GM13976 (cell line): ENCODE measurements at regions not wholly inside any gene's neighbourhood (a gene's known extent, or its start where the extent isn't known, plus 50 kb on each side); places are given as distances from the start of the nearest gene placed in this dataset.
A peak's percentile ranks its signal among the peaks of the same experiment; 100 is the strongest.

Experiments
- DNase-seq: peaks from one replicate; pipeline ENCODE4 v3.0.0; 2012; ENCODE audit warnings: low spot score
- CTCF ChIP-seq: IDR thresholded peaks from 2 replicates; pipeline ENCODE4 v1.5.1; 2012; ENCODE audit warnings: borderline replicate concordance, mild to moderate bottlenecking; ENCODE audit not compliant: insufficient read depth; ENCODE audit errors: extremely low read depth, missing control alignments, control extremely low read depth
- in situ Hi-C: fragments of 300-500 bp; cut with MboI; formaldehyde crosslinking; loops from one replicate; pipeline ENCODE4 v1.12.0; 2022; ENCODE audit warnings: low sequenced_read_pairs, mixed read lengths, inconsistent platforms; ENCODE audit not compliant: unreplicated experiment

GRCh38 chr2:126527836-126528490, 128.0 kb upstream of the GYPC start:
- peak; percentile 51 for TF ChIP-seq CTCF
- in situ Hi-C loops, result loop anchor here (25.0 kb wide), 1 partner anchor 234 kb away; no protein-coding TSS in a partner anchor
- peak; percentile 45 for DNase-seq

GRCh38 chr2:126531029-126531428, 124.9 kb upstream of the GYPC start:
- in situ Hi-C loops, result loop anchor here (25.0 kb wide), 1 partner anchor 231 kb away; no protein-coding TSS in a partner anchor
- no peak for TF ChIP-seq CTCF
- no peak for DNase-seq

- TF ChIP-seq CTCF, result no peak
- in situ Hi-C loops, result loop anchor here (25.0 kb wide), 1 partner anchor 228 kb away; no protein-coding TSS in a partner anchor
- no peak for DNase-seq
Measured at GRCh38 chr2:126534478-126534877, 121.5 kb upstream of the GYPC start.

- TF ChIP-seq CTCF, result no peak
- in situ Hi-C loops, result loop anchor here (25.0 kb wide), 1 partner anchor 227 kb away; no protein-coding TSS in a partner anchor
- DNase-seq, result no peak
Measured at GRCh38 chr2:126535408-126535807, 120.5 kb upstream of the GYPC start.

GRCh38 chr2:126536605-126537200, 119.3 kb upstream of the GYPC start:
- in situ Hi-C loops, result loop anchor here (25.0 kb wide), 1 partner anchor 226 kb away; no protein-coding TSS in a partner anchor
- no peak for DNase-seq
- TF ChIP-seq CTCF, result no peak

GRCh38 chr2:126539101-126539500, 116.9 kb upstream of the GYPC start:
- DNase-seq, result no peak
- in situ Hi-C loops, result loop anchor here (25.0 kb wide), 1 partner anchor 223 kb away; no protein-coding TSS in a partner anchor
- TF ChIP-seq CTCF, result no peak
